GM18507 (cell line): ENCODE measurements at regions not wholly inside any gene's neighbourhood (a gene's known extent, or its start where the extent isn't known, plus 50 kb on each side); places are given as distances from the start of the nearest gene placed in this dataset.

Experiments
- DNase-seq: peaks from one replicate; pipeline ENCODE4 v3.0.0; 2011; ENCODE audit warnings: low read depth; ENCODE audit not compliant: insufficient read length; ENCODE audit errors: extremely low spot score
- FAIRE-seq: peaks from 2 replicates; lab custom pipeline; 2011; peaks lifted over from hg19 to GRCh38; lab: Jason Lieb, UNC

DNA sequence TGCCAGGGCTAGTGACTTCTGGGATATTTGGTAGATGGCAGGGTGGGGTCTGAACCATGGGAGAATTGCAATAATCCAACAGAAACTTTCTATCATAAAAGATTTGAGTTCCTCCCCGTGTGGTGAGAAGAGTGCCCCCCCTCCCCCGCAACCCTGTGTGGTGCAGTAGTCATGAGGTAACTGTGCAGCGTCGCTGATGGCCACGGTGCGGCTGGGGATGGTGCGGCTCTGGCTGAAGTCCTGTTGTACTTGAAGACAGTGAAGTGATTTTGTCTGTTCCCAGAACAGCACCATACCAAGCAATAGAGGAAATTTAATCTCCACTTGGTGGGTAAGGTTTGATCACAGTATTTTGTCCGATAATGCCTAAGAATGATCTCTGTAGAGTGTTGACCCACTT lies 654.8 kb upstream of the POU3F2 start:
- DNase-seq (no peak), FAIRE-seq (no peak)

- DNase-seq (no peak), FAIRE-seq (no peak)
These were observed 634.3 kb upstream of the POU3F2 start for GRCh38 chr6:98200084-98200483.

DNA sequence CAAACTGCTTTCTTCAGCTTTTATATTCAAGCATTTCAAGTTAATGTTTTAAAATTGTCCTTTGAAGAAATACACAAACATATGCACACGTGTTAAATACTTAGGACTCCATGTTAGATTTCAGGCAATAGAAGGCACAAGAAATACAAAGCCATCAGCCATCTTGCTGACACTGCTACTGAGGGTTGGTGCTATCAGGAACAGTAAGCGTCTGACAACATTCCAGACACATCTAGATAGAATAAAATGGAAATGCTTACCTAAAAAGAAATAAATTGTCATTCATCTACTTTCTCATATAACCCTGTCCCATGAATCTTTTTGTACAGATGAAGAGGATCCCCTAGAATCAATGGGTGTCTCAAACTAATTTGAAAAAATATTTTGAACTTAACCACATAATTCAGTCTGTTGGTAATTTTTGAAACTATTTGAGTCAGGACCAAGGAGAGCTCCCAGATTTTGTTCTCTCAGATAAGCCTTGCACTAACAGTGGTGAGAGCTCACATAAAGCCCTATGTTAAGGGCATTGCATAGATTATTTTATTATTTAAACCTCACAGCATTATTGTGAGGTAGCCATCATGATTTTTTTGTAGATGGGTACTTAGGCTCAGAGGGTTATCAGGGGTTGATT lies 631.1 kb upstream of the POU3F2 start:
- FAIRE-seq (no peak), DNase-seq (no peak)

GRCh38 chr6:98212468-98212867 lies 621.9 kb upstream of the POU3F2 start:
- DNase-seq, result no peak
- no peak for FAIRE-seq

DNA sequence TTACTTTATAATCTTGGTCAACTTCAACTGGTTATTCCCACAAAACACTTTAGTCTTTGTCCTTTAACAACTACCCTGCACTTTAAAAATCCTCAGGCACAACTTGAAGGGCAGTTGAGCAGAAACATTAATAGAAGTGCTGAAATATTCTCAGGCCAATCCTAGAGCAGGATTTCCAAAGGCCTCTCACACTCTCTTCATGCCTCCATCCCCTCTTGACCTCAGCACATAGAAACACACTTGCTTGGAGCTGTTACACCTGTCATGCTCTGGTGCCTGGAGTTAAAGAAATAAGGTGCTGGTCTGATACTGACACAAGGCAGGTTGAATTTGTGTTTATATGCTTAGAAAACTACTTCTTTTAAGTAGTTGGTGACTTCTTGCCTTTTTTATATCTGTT lies 618.8 kb upstream of the POU3F2 start:
- FAIRE-seq, result no peak
- DNase-seq, result no peak

- no peak for FAIRE-seq
These were observed 604.1 kb upstream of the POU3F2 start for GRCh38 chr6:98230250-98230649.

GRCh38 chr6:98239057-98239456 lies 595.3 kb upstream of the POU3F2 start:
- FAIRE-seq, result no peak
- no peak for DNase-seq

More at GRCh38 chr6:98230250-98230649, 604.1 kb upstream of the POU3F2 start:
- no peak for DNase-seq

- DNase-seq, result no peak
- no peak for FAIRE-seq
These were observed 592.7 kb upstream of the POU3F2 start for GRCh38 chr6:98241630-98242029.

DNA sequence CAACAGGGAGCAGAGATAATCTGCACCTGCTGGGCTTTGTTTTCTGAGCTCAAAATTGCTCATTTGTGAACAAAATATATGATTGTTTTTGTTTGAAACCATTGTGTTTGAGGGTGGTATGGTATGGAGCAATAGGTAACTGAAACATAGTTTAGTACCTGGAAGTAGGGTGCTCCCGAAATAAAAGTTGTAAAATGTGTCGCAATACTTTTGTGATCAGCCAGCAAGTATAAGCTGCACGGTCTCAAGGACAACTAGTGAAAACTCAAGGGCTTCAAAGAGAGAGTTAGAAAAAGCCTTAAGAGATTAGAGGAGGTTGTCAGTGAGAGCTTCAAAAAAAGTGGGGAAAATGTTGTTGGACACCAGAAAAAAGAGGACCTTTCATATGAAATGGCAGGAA lies 579.8 kb upstream of the POU3F2 start:
- DNase-seq (no peak), FAIRE-seq (no peak)

DNA sequence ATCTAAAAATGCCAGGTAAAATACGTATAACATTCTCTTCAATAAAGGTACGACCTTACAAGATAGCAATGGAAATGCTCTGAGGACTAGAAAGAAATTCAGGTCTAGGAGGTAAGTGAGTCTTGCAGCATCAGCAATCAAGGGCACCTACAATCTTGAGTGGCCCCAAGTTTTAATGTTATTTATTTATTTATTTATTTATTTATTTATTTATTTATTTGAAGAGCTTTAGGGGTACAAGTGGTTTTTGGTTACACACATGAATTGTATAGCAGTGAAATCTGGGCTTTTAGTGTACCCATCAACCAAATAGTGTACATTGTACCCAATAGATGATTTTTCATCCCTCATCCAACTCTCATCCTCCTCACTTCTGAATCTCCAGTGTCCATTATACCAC lies 574.0 kb upstream of the POU3F2 start:
- DNase-seq, result no peak
- no peak for FAIRE-seq

GRCh38 chr6:98272060-98272459 lies 562.3 kb upstream of the POU3F2 start:
- DNase-seq (no peak), FAIRE-seq (no peak)

DNA sequence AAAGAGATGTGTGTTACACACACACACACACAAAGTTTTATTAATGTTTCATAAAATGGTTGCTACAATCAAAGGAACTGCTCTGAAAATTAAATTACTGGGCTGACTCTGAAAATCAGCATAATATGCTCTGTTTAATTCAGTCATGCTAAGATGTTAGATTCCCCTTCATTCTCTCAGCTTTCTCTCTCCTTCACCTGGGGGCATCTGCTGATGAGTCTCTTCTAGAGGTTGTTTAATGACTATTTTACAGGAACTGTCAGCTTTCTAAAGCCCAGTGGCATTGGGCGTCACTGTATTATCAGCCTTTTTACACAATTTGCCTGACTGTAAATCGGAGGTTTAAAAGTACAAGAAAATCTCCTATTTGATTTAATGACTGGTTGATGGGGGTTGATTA lies 559.7 kb upstream of the POU3F2 start:
- no peak for DNase-seq
- no peak for FAIRE-seq

- FAIRE-seq (no peak), DNase-seq (no peak)
These were observed 553.9 kb upstream of the POU3F2 start for GRCh38 chr6:98280492-98280891.

DNA sequence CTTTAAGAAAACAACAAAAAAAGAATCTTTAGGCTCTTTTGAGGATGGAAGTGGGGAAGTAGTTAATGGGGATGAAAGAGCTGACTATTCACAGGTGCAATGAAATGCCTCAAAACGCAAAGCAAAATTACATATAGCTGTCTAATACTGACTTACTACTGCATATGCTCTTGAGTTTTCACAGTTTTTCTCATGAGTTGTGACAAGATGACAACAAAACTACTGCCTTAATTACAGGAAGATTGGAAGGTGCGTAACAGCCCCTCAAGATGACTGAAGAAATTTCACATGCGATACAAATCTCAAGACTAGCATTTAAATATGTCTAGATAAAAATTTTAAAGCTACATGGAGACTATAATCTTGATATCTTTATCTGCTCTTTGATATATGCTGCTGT lies 547.8 kb upstream of the POU3F2 start:
- DNase-seq, result no peak
- FAIRE-seq, result no peak

DNA sequence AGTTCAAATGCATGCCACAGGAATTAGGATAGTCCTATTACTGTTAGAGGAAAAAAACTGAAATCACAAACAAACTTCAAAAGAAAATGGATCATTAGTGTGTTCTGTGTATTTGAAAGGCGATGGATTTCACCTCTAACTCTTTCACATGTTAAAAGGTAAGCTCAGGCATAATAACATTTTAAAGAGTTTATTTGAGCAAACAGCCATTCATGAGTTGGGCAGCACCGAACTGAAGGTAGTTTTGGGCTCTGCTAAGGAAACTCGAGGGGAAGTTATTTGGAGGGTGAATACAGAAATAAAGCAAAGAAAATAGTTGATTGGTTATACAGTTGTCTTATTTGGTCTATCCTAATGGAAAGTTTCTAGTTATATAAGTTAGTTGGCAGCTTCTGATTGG lies 546.5 kb upstream of the POU3F2 start:
- FAIRE-seq (no peak), DNase-seq (no peak)

- FAIRE-seq, result no peak
These were observed 541.6 kb upstream of the POU3F2 start for GRCh38 chr6:98292810-98293209.

GRCh38 chr6:98295515-98296175 lies 538.7 kb upstream of the POU3F2 start:
- FAIRE-seq (no peak), DNase-seq (no peak)

More at GRCh38 chr6:98292810-98293209, 541.6 kb upstream of the POU3F2 start:
- no peak for DNase-seq

GRCh38 chr6:98308564-98308963 lies 525.8 kb upstream of the POU3F2 start:
- no peak for DNase-seq
- FAIRE-seq, result no peak

DNA sequence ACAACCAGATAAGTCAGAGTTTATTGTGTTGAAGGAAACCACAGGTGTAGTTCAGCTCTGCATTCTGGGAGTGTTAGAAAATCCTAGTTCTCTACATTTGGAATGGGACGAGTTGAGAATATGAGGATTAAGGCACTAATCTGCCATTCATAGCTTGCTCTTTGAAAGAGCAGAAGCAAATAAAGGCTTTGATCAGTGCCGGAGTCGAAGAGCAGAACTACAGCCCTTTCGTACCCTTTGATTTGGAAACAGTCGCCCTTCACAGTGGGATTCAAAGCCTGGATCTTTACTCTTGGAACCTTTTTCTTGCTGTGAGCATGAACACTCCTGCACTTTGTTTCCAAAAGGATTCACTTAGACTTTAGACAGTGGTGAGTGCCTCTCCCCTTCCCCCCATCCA lies 523.9 kb upstream of the POU3F2 start:
- no peak for DNase-seq
- FAIRE-seq, result no peak

DNA sequence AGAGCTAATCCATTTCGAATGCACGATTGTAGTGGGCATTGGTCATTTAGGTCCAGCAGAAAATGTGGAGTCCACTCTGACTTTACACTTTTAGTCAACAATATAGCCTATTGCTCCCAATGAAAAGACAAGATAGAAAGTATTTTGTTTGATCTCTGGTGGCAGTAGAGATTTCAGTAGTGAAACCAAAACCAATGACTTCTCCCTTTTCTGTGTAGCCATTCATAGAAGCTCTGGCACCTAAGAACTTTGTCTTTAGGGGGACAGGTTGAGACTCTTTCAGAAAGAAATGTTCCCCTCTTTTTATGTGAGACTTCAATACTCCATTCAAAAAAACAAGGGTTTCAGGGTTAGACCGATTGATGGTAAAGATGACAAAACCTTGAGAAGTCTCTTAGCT lies 510.8 kb upstream of the POU3F2 start:
- FAIRE-seq, result no peak
- no peak for DNase-seq

- DNase-seq, result no peak
- no peak for FAIRE-seq
These were observed 509.9 kb upstream of the POU3F2 start for GRCh38 chr6:98324446-98324845.

GRCh38 chr6:98325366-98325765 lies 509.0 kb upstream of the POU3F2 start:
- no peak for DNase-seq
- no peak for FAIRE-seq
